Smooth muscle cell (in vitro differentiated cells): ENCODE measurements at regions not wholly inside any gene's neighbourhood (a gene's known extent, or its start where the extent isn't known, plus 50 kb on each side); places are given as distances from the start of the nearest gene placed in this dataset.

Experiments used
- DNase-seq: peaks from one replicate; lab custom pipeline; 2025; ENCODE audit not compliant: unreplicated experiment; lab: John Stamatoyannopoulos, UW
- H2AFZ ChIP-seq: fragments of 200-600 bp; sonication (generic); 2 replicates; pipeline ENCODE4 v1.6.0; 2016; ENCODE audit warnings: antibody characterized with exemption, low read depth, mild to moderate bottlenecking
- H3F3A ChIP-seq: fragments of 200-600 bp; sonication (generic); 2 replicates; pipeline ENCODE4 v1.6.0; 2017; ENCODE audit warnings: antibody characterized with exemption, low read depth
- H3K27ac ChIP-seq: fragments of 200-600 bp; sonication (generic); 2 replicates; pipeline ENCODE4 v1.5.1; 2016; ENCODE audit warnings: low read depth, mild to moderate bottlenecking
- H3K27me3 ChIP-seq: fragments of 200-600 bp; sonication (generic); 2 replicates; pipeline ENCODE4 v1.6.1; 2016; ENCODE audit warnings: low read depth, mild to moderate bottlenecking
- H3K36me3 ChIP-seq: fragments of 200-600 bp; sonication (generic); 2 replicates; pipeline ENCODE4 v1.5.1; 2016; ENCODE audit warnings: low read depth
- H3K4me1 ChIP-seq: fragments of 200-600 bp; sonication (generic); 2 replicates; pipeline ENCODE4 v1.5.1; 2016; ENCODE audit warnings: low read depth
- H3K4me2 ChIP-seq: fragments of 200-600 bp; sonication (generic); 2 replicates; pipeline ENCODE4 v1.6.0; 2016; ENCODE audit warnings: mild to moderate bottlenecking
- H3K4me3 ChIP-seq: fragments of 200-600 bp; sonication (generic); 2 replicates; pipeline ENCODE4 v1.5.1; 2016; ENCODE audit warnings: mild to moderate bottlenecking
- H3K79me2 ChIP-seq: fragments of 200-600 bp; sonication (generic); 2 replicates; pipeline ENCODE4 v1.6.0; 2016; ENCODE audit warnings: low read depth, mild to moderate bottlenecking
- H3K9ac ChIP-seq: fragments of 200-600 bp; sonication (generic); 2 replicates; pipeline ENCODE4 v1.6.0; 2016; ENCODE audit warnings: low read depth
- H3K9me3 ChIP-seq: fragments of 200-600 bp; sonication (generic); replicated peaks from 2 replicates; pipeline ENCODE4 v1.5.1; 2016; ENCODE audit warnings: low read depth
- H4K20me1 ChIP-seq: fragments of 200-600 bp; sonication (generic); 2 replicates; pipeline ENCODE4 v1.6.0; 2016; ENCODE audit warnings: low read depth
- WGBS: methylation state at CpG from one replicate; pipeline ENCODE4 v1.1.7; 2016; ENCODE audit warnings: low lambda C conversion rate; 5-methylcytosine and 5-hydroxymethylcytosine counted together
- TF ChIP-seq, protein P1 (sequence below): fragments of 200-600 bp; sonication (generic); IDR thresholded peaks from 2 replicates; pipeline ENCODE4 v1.5.1; 2017; ENCODE audit warnings: borderline replicate concordance, mild to moderate bottlenecking, antibody characterized with exemption; ENCODE audit not compliant: insufficient read depth, poor library complexity, severe bottlenecking

DNA sequence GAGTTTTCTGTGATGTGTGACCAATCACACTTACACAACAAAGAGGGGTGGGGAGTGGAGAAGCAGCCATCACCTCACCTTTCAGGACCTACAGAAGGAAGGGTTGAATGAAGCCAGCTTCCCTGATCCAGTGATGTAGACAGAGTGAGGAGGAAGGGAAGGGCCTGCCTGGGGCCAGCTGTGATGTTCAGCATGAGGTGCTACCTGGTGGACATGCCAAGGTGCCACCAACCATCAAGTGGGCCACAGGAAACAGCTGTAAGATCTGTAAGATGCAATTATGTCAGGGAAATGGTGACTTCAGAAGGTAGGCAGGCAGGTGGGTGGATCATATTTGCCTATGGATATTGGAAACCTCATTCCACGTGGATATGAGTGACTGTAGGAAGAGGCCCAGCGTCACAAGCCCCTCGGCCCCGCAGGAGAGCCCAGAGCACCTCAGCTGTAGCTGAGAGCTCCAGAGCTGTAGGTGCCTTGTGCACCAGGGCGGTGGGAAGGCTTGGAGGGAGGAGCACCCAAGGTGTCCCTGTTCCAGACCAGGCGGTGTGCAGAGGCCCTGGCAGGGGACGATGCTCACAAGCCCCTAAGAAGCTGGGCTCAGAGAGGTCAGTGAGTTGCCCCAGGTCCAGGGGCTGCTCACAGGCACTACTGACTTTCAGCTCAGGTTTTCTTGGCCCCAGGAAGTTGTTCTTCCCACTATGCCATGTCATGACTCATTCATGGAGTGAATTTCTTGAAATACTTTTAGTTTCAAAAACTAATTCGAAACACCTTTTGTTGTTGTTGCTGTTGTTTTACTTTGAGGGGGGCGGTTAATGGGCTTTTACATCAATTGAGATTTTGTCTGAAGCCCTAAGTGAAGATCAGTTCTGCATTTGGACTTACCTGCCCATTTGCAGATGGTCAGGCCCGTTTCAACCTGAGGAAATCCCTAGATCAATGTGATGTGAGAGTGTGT, 94.2 kb upstream of the ALDH1A3 start:
- Histone ChIP-seq H2AFZ (no peak overlapping the region), H3F3A (no peaks in the 10 kb centered on the region), H3K79me2 (no peaks in the 10 kb centered on the region), H3K4me1 (no peaks in the 10 kb centered on the region), H4K20me1 (no peaks in the 10 kb centered on the region), H3K9me3 (no peaks in the 10 kb centered on the region), H3K36me3 (no peaks in the 10 kb centered on the region), H3K4me2 (no peak overlapping the region), H3K9ac (no peak overlapping the region), H3K27me3 (no peaks in the 10 kb centered on the region), H3K4me3 (no peak overlapping the region), H3K27ac (no peak overlapping the region)
- TF ChIP-seq, protein P1, sequence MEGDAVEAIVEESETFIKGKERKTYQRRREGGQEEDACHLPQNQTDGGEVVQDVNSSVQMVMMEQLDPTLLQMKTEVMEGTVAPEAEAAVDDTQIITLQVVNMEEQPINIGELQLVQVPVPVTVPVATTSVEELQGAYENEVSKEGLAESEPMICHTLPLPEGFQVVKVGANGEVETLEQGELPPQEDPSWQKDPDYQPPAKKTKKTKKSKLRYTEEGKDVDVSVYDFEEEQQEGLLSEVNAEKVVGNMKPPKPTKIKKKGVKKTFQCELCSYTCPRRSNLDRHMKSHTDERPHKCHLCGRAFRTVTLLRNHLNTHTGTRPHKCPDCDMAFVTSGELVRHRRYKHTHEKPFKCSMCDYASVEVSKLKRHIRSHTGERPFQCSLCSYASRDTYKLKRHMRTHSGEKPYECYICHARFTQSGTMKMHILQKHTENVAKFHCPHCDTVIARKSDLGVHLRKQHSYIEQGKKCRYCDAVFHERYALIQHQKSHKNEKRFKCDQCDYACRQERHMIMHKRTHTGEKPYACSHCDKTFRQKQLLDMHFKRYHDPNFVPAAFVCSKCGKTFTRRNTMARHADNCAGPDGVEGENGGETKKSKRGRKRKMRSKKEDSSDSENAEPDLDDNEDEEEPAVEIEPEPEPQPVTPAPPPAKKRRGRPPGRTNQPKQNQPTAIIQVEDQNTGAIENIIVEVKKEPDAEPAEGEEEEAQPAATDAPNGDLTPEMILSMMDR, result no peak
- WGBS, result 91% methylated on average over 10 of the region's 10 CpGs
- no peak for DNase-seq

DNA sequence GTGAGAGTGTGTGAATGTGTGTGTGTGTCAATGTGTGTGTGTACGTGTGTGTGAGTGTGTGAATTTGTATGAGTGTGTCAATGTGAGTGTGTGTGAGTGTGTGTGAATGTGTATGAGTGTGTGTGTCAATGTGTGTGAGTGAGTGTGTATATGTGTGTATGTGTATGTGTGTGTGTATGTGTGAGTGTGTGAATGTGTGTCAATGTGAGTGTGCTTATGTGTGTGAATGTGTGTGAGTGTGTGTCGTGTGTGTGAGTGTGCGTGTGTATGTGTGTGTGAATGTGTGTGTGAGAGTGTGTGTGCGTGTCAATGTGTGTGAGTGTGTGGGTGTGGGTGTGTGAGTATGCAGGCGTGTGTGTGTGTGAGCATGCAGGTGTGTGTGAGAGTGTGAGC, 93.5 kb upstream of the ALDH1A3 start:
- TF ChIP-seq, protein P1, result no peak
- H3K9me3 ChIP-seq, result no peaks in the 10 kb centered on the region
- no peak overlapping the region for H3K4me3 ChIP-seq
- no peaks in the 10 kb centered on the region for H3F3A ChIP-seq
- no peak for DNase-seq
- H3K9ac ChIP-seq, result no peak overlapping the region
- no peak overlapping the region for H3K4me2 ChIP-seq
- H3K27ac ChIP-seq, result no peak overlapping the region
- H3K36me3 ChIP-seq, result no peaks in the 10 kb centered on the region
- H4K20me1 ChIP-seq, result no peaks in the 10 kb centered on the region
- no peak overlapping the region for H2AFZ ChIP-seq
- no peaks in the 10 kb centered on the region for H3K27me3 ChIP-seq
- 100% methylated on average over 2 of the region's 5 CpGs for WGBS
- H3K79me2 ChIP-seq, result no peaks in the 10 kb centered on the region
- H3K4me1 ChIP-seq, result no peaks in the 10 kb centered on the region

DNA sequence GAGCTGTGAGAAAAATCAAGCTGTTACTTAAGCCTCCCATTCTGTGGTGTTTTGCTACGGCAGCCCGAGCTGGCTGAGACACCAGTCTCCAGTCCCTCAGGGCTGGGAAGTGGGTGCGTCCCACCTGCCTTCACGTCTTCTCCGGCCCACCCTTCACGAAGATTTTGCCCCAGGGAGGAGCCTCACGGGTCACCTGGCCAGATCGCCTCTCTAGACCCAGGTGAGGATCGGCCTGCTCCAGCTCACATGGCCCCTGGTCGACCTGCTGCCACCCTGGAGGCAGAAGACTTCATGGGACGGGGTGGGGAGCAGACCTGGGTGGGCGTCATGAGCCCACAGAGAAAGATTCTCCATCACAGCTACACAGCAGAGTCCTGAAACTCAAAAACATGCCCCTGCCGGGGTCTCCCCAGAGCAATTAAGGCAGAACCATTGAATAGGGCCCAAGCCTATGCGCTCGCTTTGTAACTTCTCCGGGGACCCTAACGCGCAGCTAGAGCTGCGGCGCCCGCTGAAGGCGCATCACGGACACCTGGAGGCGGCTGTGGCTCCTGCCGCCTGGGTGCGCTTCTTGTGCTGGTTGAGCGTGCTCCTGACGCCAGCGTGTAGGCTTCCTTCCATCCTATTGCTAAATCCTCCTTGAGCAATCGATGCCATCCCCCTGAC, 92.6 kb upstream of the ALDH1A3 start:
- Histone ChIP-seq H3K9ac (no peak overlapping the region), H3K4me1 (no peaks in the 10 kb centered on the region), H3K4me3 (no peak overlapping the region)

More for the DNA sequence above, 92.6 kb upstream of the ALDH1A3 start:
- DNase-seq, result no peak
- WGBS, result 93% methylated on average over 30 of the region's 30 CpGs
- H3K27ac ChIP-seq, result no peak overlapping the region
- H2AFZ ChIP-seq, result no peak overlapping the region
- H3F3A ChIP-seq, result no peaks in the 10 kb centered on the region
- H4K20me1 ChIP-seq, result no peaks in the 10 kb centered on the region
- H3K4me2 ChIP-seq, result no peak overlapping the region
- no peaks in the 10 kb centered on the region for H3K36me3 ChIP-seq
- H3K27me3 ChIP-seq, result no peaks in the 10 kb centered on the region
- TF ChIP-seq, protein P1, result no peak
- H3K79me2 ChIP-seq, result no peaks in the 10 kb centered on the region
- no peaks in the 10 kb centered on the region for H3K9me3 ChIP-seq
